ENCODE measurements at regions not wholly inside any gene's neighbourhood (a gene's known extent, or its start where the extent isn't known, plus 50 kb on each side); places are given as distances from the start of the nearest gene placed in this dataset.
A peak's percentile ranks its signal among the peaks of the same experiment; 100 is the strongest.

GRCh38 chr2:122105171-122105876, 349.9 kb downstream of the TSN start:
- no peak overlapping the region for H3K4me3 ChIP-seq
- no peaks in the 10 kb centered on the region for H3K4me1 ChIP-seq (ENCODE audit: low read depth)
- H3K9me3 ChIP-seq (ENCODE audit: low read depth), result no peaks in the 10 kb centered on the region
- no peaks in the 10 kb centered on the region for H3K27me3 ChIP-seq
- DNase-seq (ENCODE audit: low read depth in 1 of 2, low spot score in 1 of 2), result no peak
- no peak overlapping the region for H3K27ac ChIP-seq
- no peak for TF ChIP-seq CTCF (IDR thresholded peaks at IDR 0.05; ENCODE audit: low read depth, low read length)
- H3K36me3 ChIP-seq, result no peaks in the 10 kb centered on the region

GRCh38 chr2:122105877-122106206, 350.4 kb downstream of the TSN start:
- Histone ChIP-seq H3K27ac (no peak overlapping the region), H3K27me3 (no peaks in the 10 kb centered on the region), H3K4me3 (no peak overlapping the region), H3K9me3 (ENCODE audit: low read depth) (no peaks in the 10 kb centered on the region), H3K36me3 (no peaks in the 10 kb centered on the region), H3K4me1 (ENCODE audit: low read depth) (no peaks in the 10 kb centered on the region)
- peak in 1 of 2 donors; percentile 47 for DNase-seq (ENCODE audit: low read depth in 1 of 2, low spot score in 1 of 2)
- no peak for TF ChIP-seq CTCF (IDR thresholded peaks at IDR 0.05; ENCODE audit: low read depth, low read length)

- H3K4me1 ChIP-seq (ENCODE audit: low read depth), result no peaks in the 10 kb centered on the region
- peak in 1 of 2 donors; percentile 28 for DNase-seq (ENCODE audit: low read depth in 1 of 2, low spot score in 1 of 2)
Measured at GRCh38 chr2:122108186-122108585, 352.7 kb downstream of the TSN start.

GRCh38 chr2:122112216-122113005, 357.0 kb downstream of the TSN start:
- H3K4me1 ChIP-seq (ENCODE audit: low read depth), result no peaks in the 10 kb centered on the region
- H3K27me3 ChIP-seq, result no peaks in the 10 kb centered on the region
- H3K4me3 ChIP-seq, result no peak overlapping the region
- H3K36me3 ChIP-seq, result no peaks in the 10 kb centered on the region
- H3K27ac ChIP-seq, result no peak overlapping the region
- no peaks in the 10 kb centered on the region for H3K9me3 ChIP-seq (ENCODE audit: low read depth)
- no peak for TF ChIP-seq CTCF (IDR thresholded peaks at IDR 0.05; ENCODE audit: low read depth, low read length)
- no peak for DNase-seq (ENCODE audit: low read depth in 1 of 2, low spot score in 1 of 2)

More at GRCh38 chr2:122108186-122108585, 352.7 kb downstream of the TSN start:
- Histone ChIP-seq H3K4me3 (no peak overlapping the region), H3K9me3 (ENCODE audit: low read depth) (no peaks in the 10 kb centered on the region), H3K36me3 (no peaks in the 10 kb centered on the region), H3K27me3 (no peaks in the 10 kb centered on the region), H3K27ac (no peak overlapping the region)
- no peak for TF ChIP-seq CTCF (IDR thresholded peaks at IDR 0.05; ENCODE audit: low read depth, low read length)

GRCh38 chr2:122114421-122114820, 359.0 kb downstream of the TSN start:
- Histone ChIP-seq H3K36me3 (no peaks in the 10 kb centered on the region), H3K27ac (no peak overlapping the region), H3K9me3 (ENCODE audit: low read depth) (no peaks in the 10 kb centered on the region), H3K4me1 (ENCODE audit: low read depth) (no peaks in the 10 kb centered on the region), H3K4me3 (no peak overlapping the region), H3K27me3 (no peaks in the 10 kb centered on the region)
- DNase-seq (ENCODE audit: low read depth in 1 of 2, low spot score in 1 of 2), result no peak
- no peak for TF ChIP-seq CTCF (IDR thresholded peaks at IDR 0.05; ENCODE audit: low read depth, low read length)
